GM18858 (cell line): ENCODE measurements at regions not wholly inside any gene's neighbourhood (a gene's known extent, or its start where the extent isn't known, plus 50 kb on each side); places are given as distances from the start of the nearest gene placed in this dataset.

Source experiments
- ATAC-seq: cut with Tn5 transposase; IDR thresholded peaks from one replicate; pipeline ENCODE4 v1.9.1; 2021; ENCODE audit not compliant: unreplicated experiment

- ATAC-seq: no peak
These were observed 1632.4 kb downstream of the RPA4 start for GRCh38 chrX:98516120-98516519.

GRCh38 chrX:98523026-98523425 lies 1639.3 kb downstream of the RPA4 start:
- no peak for ATAC-seq

GRCh38 chrX:98523521-98523920 lies 1639.8 kb downstream of the RPA4 start:
- ATAC-seq: no peak

DNA sequence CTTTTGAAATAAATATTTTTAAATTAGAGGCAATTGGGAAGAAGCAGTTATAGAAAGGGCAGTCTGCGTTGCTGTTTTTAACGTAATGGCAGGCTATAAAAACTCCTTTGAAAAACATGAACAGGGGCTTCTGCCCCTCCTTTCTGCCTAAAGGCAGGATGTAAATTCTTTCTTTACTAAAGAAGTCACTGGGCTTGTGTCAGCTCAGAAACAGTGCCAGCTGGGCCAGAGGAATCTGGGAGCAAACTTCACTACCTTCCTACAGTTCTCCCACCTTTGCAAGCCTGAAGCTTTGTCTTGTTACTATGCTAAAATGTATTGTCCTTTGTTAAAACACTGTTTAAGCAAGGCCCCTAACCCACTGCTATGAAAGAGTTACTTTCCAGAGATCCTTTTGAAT lies 1664.8 kb downstream of the RPA4 start:
- no peak for ATAC-seq

- no peak for ATAC-seq
These were observed 1685.1 kb downstream of the RPA4 start for GRCh38 chrX:98568795-98569194.

GRCh38 chrX:98605941-98606340 lies 1722.2 kb downstream of the RPA4 start:
- no peak for ATAC-seq

DNA sequence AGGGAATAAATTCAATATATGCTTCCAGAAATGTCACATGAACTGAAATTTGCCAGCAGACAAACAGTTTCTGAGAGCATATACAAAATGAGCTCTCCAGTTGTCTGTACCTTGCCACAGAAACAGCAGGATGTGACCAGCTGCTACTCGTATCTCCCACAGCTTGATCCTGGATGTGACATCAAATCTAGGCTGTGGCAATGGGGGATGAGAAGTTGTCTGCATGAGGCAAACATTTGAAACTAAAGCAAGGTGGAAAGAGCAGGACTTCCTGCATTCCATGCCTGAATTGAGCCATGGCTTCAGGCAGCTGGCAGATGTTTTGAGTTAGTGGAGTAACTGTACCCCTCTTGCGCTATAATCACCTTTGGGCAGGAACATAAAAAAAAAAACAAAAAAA lies 1724.0 kb downstream of the RPA4 start:
- no peak for ATAC-seq

- ATAC-seq: no peak
These were observed 1743.9 kb downstream of the RPA4 start for GRCh38 chrX:98627645-98628044.

DNA sequence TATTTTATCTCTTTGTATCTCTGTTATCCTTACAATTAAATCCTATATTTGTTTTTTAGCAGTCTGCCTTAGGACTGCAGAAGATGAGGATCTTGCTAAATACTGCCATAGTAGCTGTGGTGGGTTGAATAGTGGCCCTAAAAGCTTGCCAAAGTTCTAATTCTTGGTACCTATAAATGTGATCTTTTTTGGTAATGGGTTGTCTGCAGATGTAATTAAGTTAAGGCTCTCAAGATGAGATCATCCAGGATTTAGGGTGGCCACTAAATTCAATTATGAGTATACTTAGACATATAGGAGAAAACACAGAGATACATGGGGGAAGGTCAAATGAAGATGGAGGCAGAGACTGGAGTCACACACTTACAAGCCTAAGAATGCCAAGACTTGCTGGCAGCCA lies 1753.7 kb downstream of the RPA4 start:
- no peak for ATAC-seq

GRCh38 chrX:98646351-98646750 lies 1762.6 kb downstream of the RPA4 start:
- ATAC-seq: no peak

GRCh38 chrX:98654565-98654964 lies 1755.5 kb downstream of the PCDH19 start:
- no peak for ATAC-seq
